Frontal cortex (tissue), 3 donors: ENCODE measurements at regions not wholly inside any gene's neighbourhood (a gene's known extent, or its start where the extent isn't known, plus 50 kb on each side); places are given as distances from the start of the nearest gene placed in this dataset.

Experiments used
- DNase-seq, 2 donors: peaks; one replicate each; pipeline ENCODE4 v3.0.0; 2012; ENCODE audit warnings: low spot score in 2 of 2
- FAIRE-seq: peaks from 2 replicates; lab custom pipeline; 2012; peaks lifted over from hg19 to GRCh38; lab: Jason Lieb, UNC
- donor health status: control.
- donor health status: control.
- donor health status: control.

- DNase-seq (no peak), FAIRE-seq (no peak)
These were observed 302.1 kb downstream of the TLE3 start for GRCh38 chr15:69795601-69796000.

GRCh38 chr15:69797051-69797595 lies 300.6 kb downstream of the TLE3 start:
- FAIRE-seq = no peak

GRCh38 chr15:69797615-69798014 lies 300.1 kb downstream of the TLE3 start:
- FAIRE-seq = no peak
- no peak for DNase-seq

More at GRCh38 chr15:69797051-69797595, 300.6 kb downstream of the TLE3 start:
- DNase-seq = no peak

GRCh38 chr15:69798481-69799250 lies 299.1 kb downstream of the TLE3 start:
- DNase-seq = no peak
- FAIRE-seq = no peak

- FAIRE-seq = no peak
- DNase-seq = no peak
These were observed 296.6 kb downstream of the TLE3 start for GRCh38 chr15:69801144-69801543.

- no peak for FAIRE-seq
- DNase-seq = no peak
These were observed 295.3 kb downstream of the TLE3 start for GRCh38 chr15:69802432-69802831.

- no peak for DNase-seq
- no peak for FAIRE-seq
These were observed 292.9 kb downstream of the TLE3 start for GRCh38 chr15:69804786-69805185.

- DNase-seq (no peak), FAIRE-seq (no peak)
These were observed 292.3 kb downstream of the TLE3 start for GRCh38 chr15:69805248-69805953.

- DNase-seq = no peak
- no peak for FAIRE-seq
These were observed 291.3 kb downstream of the TLE3 start for GRCh38 chr15:69806287-69806915.

- no peak for FAIRE-seq
- no peak for DNase-seq
These were observed 290.0 kb downstream of the TLE3 start for GRCh38 chr15:69807721-69808120.

- no peak for DNase-seq
- no peak for FAIRE-seq
These were observed 289.0 kb downstream of the TLE3 start for GRCh38 chr15:69808756-69809155.

GRCh38 chr15:69809421-69809820 lies 288.3 kb downstream of the TLE3 start:
- FAIRE-seq = no peak
- DNase-seq = no peak

- DNase-seq (no peak), FAIRE-seq (no peak)
These were observed 287.0 kb downstream of the TLE3 start for GRCh38 chr15:69810431-69811354.

GRCh38 chr15:69812861-69813261 lies 284.9 kb downstream of the TLE3 start:
- no peak for FAIRE-seq
- DNase-seq = no peak

GRCh38 chr15:69813881-69814280 lies 283.8 kb downstream of the TLE3 start:
- FAIRE-seq (no peak), DNase-seq (no peak)

GRCh38 chr15:69814932-69815331 lies 282.8 kb downstream of the TLE3 start:
- DNase-seq (no peak), FAIRE-seq (no peak)

- FAIRE-seq (no peak), DNase-seq (no peak)
These were observed 281.9 kb downstream of the TLE3 start for GRCh38 chr15:69815793-69816192.

- FAIRE-seq (no peak), DNase-seq (no peak)
These were observed 281.2 kb downstream of the TLE3 start for GRCh38 chr15:69816522-69816921.

- DNase-seq = no peak
- FAIRE-seq = no peak
These were observed 279.2 kb downstream of the TLE3 start for GRCh38 chr15:69818529-69818928.

- FAIRE-seq = no peak
- no peak for DNase-seq
These were observed 278.3 kb downstream of the TLE3 start for GRCh38 chr15:69819371-69819770.
